ENCODE measurements at regions not wholly inside any gene's neighbourhood (a gene's known extent, or its start where the extent isn't known, plus 50 kb on each side); places are given as distances from the start of the nearest gene placed in this dataset.

GRCh38 chr15:35624881-35625280, 78.9 kb upstream of the DPH6 start:
- TF ChIP-seq CTCF (IDR thresholded peaks at IDR 0.05): no peak
- peak in 1 of 2 donors; percentile 90 for TF ChIP-seq EP300 (IDR thresholded peaks at IDR 0.05)
- TF ChIP-seq POLR2A (IDR thresholded peaks at IDR 0.05): no peak

All from tibial nerve (tissue), 4 donors.